Mesenchymal stem cell (in vitro differentiated cells and primary cell): ENCODE measurements at regions not wholly inside any gene's neighbourhood (a gene's known extent, or its start where the extent isn't known, plus 50 kb on each side); places are given as distances from the start of the nearest gene placed in this dataset.
A peak's percentile ranks its signal among the peaks of the same experiment; 100 is the strongest.

Experiments used
- DNase-seq: peaks from one replicate; pipeline ENCODE4 v3.0.0-alpha.2; 2013
- H2AFZ ChIP-seq: one replicate; pipeline ENCODE4 v1.6.1; 2013; ENCODE audit warnings: low read depth, mild to moderate bottlenecking, control low read depth, inconsistent platforms, low read length, moderate library complexity
- H2AK5ac ChIP-seq: 2 replicates; pipeline ENCODE4 v1.6.1; 2013; ENCODE audit warnings: low read length, moderate library complexity, mild to moderate bottlenecking, inconsistent platforms; ENCODE audit not compliant: severe bottlenecking
- H2BK120ac ChIP-seq: one replicate; pipeline ENCODE4 v1.6.1; 2013; ENCODE audit warnings: low read depth, mild to moderate bottlenecking, inconsistent platforms, low read length, moderate library complexity
- H2BK12ac ChIP-seq, 2 experiments: one replicate each; pipeline ENCODE4 v1.6.1; 2013; ENCODE audit warnings: inconsistent platforms in 2 of 2, low read length in 2 of 2, mild to moderate bottlenecking in 2 of 2, moderate library complexity in 2 of 2, control low read depth in 1 of 2
- H2BK15ac ChIP-seq: one replicate; pipeline ENCODE4 v1.6.1; 2013; ENCODE audit warnings: mild to moderate bottlenecking, low read depth, inconsistent platforms; ENCODE audit not compliant: poor library complexity, severe bottlenecking
- H2BK5ac ChIP-seq: 2 replicates; pipeline ENCODE4 v1.6.1; 2013; ENCODE audit warnings: low read depth, mild to moderate bottlenecking, low read length, control low read depth, inconsistent platforms; ENCODE audit not compliant: poor library complexity, severe bottlenecking
- H3K14ac ChIP-seq, 2 experiments: one replicate each; pipeline ENCODE4 v1.6.1; 2013; ENCODE audit warnings: inconsistent platforms in 2 of 2, low read length in 2 of 2, control low read depth in 1 of 2, mild to moderate bottlenecking in 1 of 2, moderate library complexity in 1 of 2
- H3K18ac ChIP-seq, 2 experiments: one replicate each; pipeline ENCODE4 v1.6.1; 2013; ENCODE audit warnings: inconsistent platforms in 2 of 2, low read length in 2 of 2, control low read depth in 1 of 2, low read depth in 1 of 2, mild to moderate bottlenecking in 1 of 2
- H3K23ac ChIP-seq, 2 experiments: one replicate each; pipeline ENCODE4 v1.6.1; 2013; ENCODE audit warnings: inconsistent platforms in 2 of 2, low read length in 2 of 2, mild to moderate bottlenecking in 2 of 2, moderate library complexity in 2 of 2, control low read depth in 1 of 2
- H3K27ac ChIP-seq: 2 replicates; pipeline ENCODE4 v1.5.1; 2013; ENCODE audit warnings: mild to moderate bottlenecking, moderate library complexity, low read length, control low read depth, inconsistent platforms; ENCODE audit not compliant: poor library complexity, severe bottlenecking
- H3K27me3 ChIP-seq, 2 experiments: 2 replicates each; pipeline versions ENCODE4 v1.6.1 to v1.7.0; 2013; ENCODE audit warnings: low read length in 2 of 2, mild to moderate bottlenecking in 2 of 2, moderate library complexity in 2 of 2, control low read depth in 1 of 2, inconsistent platforms in 1 of 2; ENCODE audit not compliant: control insufficient read depth in 1 of 2, insufficient read depth in 1 of 2
- H3K36me3 ChIP-seq, 2 experiments: 2 replicates each; pipeline versions ENCODE4 v1.6.1 to v1.7.0; 2013; ENCODE audit warnings: low read length in 2 of 2, control low read depth in 1 of 2, inconsistent platforms in 1 of 2, low read depth in 1 of 2, mild to moderate bottlenecking in 1 of 2; ENCODE audit not compliant: insufficient read depth in 2 of 2, control insufficient read depth in 1 of 2
- H3K4ac ChIP-seq, 2 experiments: one replicate each; pipeline ENCODE4 v1.6.1; 2013; ENCODE audit warnings: inconsistent platforms in 2 of 2, low read length in 2 of 2, mild to moderate bottlenecking in 2 of 2, moderate library complexity in 2 of 2, control low read depth in 1 of 2, low read depth in 1 of 2
- H3K4me1 ChIP-seq: 2 replicates; pipeline ENCODE4 v1.6.1; 2013; ENCODE audit warnings: low read depth, low read length, control low read depth; ENCODE audit not compliant: control insufficient read depth, insufficient read depth
- H3K4me2 ChIP-seq: 2 replicates; pipeline ENCODE4 v1.6.1; 2013; ENCODE audit warnings: low read length, mild to moderate bottlenecking, inconsistent platforms; ENCODE audit not compliant: poor library complexity, severe bottlenecking
- H3K4me3 ChIP-seq, 2 experiments: 2 replicates each; pipeline versions ENCODE4 v1.5.1 to v1.7.0; 2013; ENCODE audit warnings: low read length in 2 of 2, mild to moderate bottlenecking in 2 of 2, control low read depth in 1 of 2, low read depth in 1 of 2; ENCODE audit not compliant: insufficient read depth in 1 of 2
- H3K79me1 ChIP-seq: replicated peaks from 2 replicates; pipeline ENCODE4 v1.6.1; 2013; ENCODE audit warnings: mild to moderate bottlenecking, control low read depth, low read length, inconsistent platforms; ENCODE audit not compliant: poor library complexity, severe bottlenecking
- H3K9ac ChIP-seq: 2 replicates; pipeline ENCODE4 v1.7.0; 2013; ENCODE audit warnings: mild to moderate bottlenecking, low read length, moderate library complexity
- H3K9me3 ChIP-seq: 2 replicates; pipeline ENCODE4 v1.7.0; 2013; ENCODE audit warnings: mild to moderate bottlenecking, low read length; ENCODE audit not compliant: control insufficient read depth
- H4K8ac ChIP-seq: one replicate; pipeline ENCODE4 v1.6.1; 2013; ENCODE audit warnings: inconsistent platforms, mild to moderate bottlenecking, low read length, moderate library complexity
- H4K91ac ChIP-seq: one replicate; pipeline ENCODE4 v1.6.1; 2013; ENCODE audit warnings: mild to moderate bottlenecking, low read length, inconsistent platforms
- WGBS: methylation state at CpG from one replicate; pipeline ENCODE4 v1.1.7; 2013; ENCODE audit warnings: mixed read lengths; 5-methylcytosine and 5-hydroxymethylcytosine counted together

DNA sequence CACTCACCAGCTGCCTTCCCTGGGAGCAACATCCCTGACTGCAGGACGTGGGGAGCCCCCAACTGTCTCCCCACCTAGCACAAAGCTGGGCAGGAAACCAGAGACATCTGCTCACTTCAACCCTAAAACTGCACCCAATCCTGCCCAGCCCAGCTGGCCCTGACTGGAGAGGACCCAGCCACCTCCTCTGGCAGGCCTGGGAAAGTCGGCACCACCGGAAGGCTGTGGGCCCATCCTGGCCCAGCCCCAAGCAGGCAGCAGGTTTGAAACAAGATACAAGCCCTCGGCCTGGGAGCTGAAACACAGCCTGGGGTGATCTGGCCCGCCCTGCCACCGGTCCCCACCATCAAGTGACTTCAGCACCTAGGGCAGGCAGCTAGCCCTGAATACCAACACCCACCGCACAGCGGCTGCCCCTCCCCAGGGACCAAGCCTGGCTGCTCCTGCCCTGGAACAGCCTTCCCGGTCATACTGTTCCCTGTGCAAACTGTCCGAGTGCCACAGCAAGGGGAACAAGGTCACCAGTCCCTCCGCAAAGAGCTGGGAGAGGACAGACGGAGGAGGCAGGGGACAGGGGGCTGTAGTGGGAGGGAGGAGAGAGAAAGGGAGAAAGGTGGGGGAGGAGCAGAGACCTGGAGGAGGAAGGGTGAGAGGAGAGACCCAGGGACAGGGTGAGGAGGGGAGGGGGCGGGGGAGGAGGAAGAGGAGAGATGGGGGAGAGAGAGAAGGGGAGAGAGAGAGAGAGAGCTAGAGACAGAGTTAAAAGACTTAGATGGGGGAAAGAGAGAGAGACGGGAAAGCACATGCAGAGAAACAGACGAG is 115.7 kb downstream of the RFLNA start:
- Histone ChIP-seq H4K91ac (peak overlapping the region; percentile 67), H3K36me3 (peaks cover 28 to 92% of the 10 kb centered on the region in 2 experiments), H2BK15ac (no peak overlapping the region), H3K14ac (peak overlapping the region in 1 of 2 experiments; percentile 94), H3K79me1 (peaks cover 38% of the 10 kb centered on the region), H3K4me1 (peaks cover 35% of the 10 kb centered on the region), H2BK120ac (peak overlapping the region; percentile 59), H3K23ac (peak overlapping the region in 1 of 2 experiments; percentile 48), H3K9ac (peak overlapping the region; percentile 78), H2BK5ac (no peak overlapping the region), H2BK12ac (peak overlapping the region; percentile 49 to 85), H3K4me2 (no peak overlapping the region), H2AK5ac (peak overlapping the region; percentile 21), H4K8ac (peak overlapping the region; percentile 86), H2AFZ (no peak overlapping the region), H3K18ac (peak overlapping the region; percentile 89 to 92), H3K4ac (peak overlapping the region; percentile 60 to 70), H3K4me3 (peak overlapping the region in 1 of 2 experiments; percentile 11), H3K9me3 (no peaks in the 10 kb centered on the region), H3K27me3 (no peaks in the 10 kb centered on the region), H3K27ac (peak overlapping the region; percentile 77)
- 73% methylated on average over 15 of the region's 15 CpGs for WGBS
- no peak for DNase-seq

DNA sequence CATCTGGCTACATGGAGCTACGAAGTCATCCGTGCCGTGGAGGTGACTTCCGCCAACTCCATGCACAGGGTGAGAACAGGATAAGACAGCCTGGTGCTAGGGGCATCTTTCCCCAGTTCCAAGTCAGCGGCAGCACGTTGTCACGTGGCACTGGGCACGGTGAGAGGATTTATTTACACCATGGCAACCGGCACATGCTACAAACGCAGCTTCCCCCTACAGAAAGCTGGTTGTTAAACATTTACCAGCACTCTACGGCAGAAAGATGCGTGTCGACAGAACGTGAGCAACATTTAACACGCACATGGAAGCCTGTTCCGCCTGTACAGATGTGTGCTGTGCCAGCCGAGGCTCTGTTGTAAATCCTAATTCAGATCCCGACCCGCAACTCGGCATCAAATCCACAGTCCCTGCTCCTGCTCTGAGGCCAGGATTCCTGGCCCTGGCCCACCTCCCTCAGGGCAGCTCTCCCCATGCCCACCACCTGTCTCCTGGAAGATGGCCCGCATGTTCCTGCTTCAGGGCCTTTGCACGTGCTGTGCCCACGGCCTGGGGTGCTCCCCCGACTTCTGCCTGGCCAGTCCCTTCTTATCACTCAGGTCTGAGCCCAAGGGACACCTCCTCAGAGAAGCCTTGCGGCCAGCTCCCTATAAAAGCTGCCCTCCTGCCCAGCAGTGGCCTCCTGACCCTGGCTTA is 114.1 kb downstream of the RFLNA start:
- no peak for DNase-seq
- Histone ChIP-seq H3K9ac (no peak overlapping the region), H3K79me1 (peaks cover 45% of the 10 kb centered on the region), H3K4ac (no peak overlapping the region), H3K23ac (no peak overlapping the region), H4K91ac (peak overlapping the region; percentile 30), H2BK15ac (peak overlapping the region; percentile 6), H2AFZ (no peak overlapping the region), H3K4me3 (no peak overlapping the region), H3K9me3 (no peaks in the 10 kb centered on the region), H3K36me3 (peaks cover 28 to 92% of the 10 kb centered on the region in 2 experiments), H4K8ac (no peak overlapping the region), H3K27me3 (no peaks in the 10 kb centered on the region), H2AK5ac (no peak overlapping the region), H3K4me1 (peaks cover 47% of the 10 kb centered on the region), H3K4me2 (no peak overlapping the region), H2BK5ac (no peak overlapping the region), H2BK12ac (no peak overlapping the region), H3K27ac (no peak overlapping the region), H3K14ac (no peak overlapping the region), H2BK120ac (no peak overlapping the region), H3K18ac (no peak overlapping the region)
- WGBS, result 98% methylated on average over 25 of the region's 25 CpGs

DNA sequence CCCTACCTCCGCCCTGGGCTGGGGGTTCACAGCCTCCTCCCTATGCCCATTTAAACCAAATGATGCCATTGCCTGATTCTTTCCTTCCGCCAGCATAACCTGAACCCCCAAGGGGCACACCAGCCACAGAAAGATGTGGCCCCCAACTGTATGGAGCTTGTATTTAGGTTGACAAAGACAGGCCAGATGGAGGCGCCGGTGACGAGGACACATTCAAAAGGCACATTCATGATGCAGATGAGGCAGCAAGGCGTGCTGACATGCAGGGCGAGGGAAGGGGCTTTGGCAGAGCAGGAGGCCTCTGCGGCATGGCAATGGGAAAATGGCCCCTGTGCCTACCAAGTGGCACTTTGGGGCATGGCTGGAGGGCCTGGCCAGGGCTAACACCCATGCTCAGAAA is 112.2 kb downstream of the RFLNA start:
- no peak overlapping the region for H3K23ac ChIP-seq
- peaks cover 53% of the 10 kb centered on the region for H3K79me1 ChIP-seq
- H2BK5ac ChIP-seq, result no peak overlapping the region
- H3K9ac ChIP-seq, result no peak overlapping the region
- no peak overlapping the region for H3K4me3 ChIP-seq
- no peak overlapping the region for H3K4me2 ChIP-seq
- H3K4me1 ChIP-seq, result peaks cover 59% of the 10 kb centered on the region
- H3K27me3 ChIP-seq, result no peaks in the 10 kb centered on the region
- peaks cover 28 to 92% of the 10 kb centered on the region in 2 experiments for H3K36me3 ChIP-seq
- no peak overlapping the region for H3K4ac ChIP-seq
- H3K14ac ChIP-seq, result no peak overlapping the region
- no peak overlapping the region for H2AFZ ChIP-seq
- H4K8ac ChIP-seq, result no peak overlapping the region
- H3K18ac ChIP-seq, result no peak overlapping the region
- no peak overlapping the region for H3K27ac ChIP-seq
- H2BK120ac ChIP-seq, result no peak overlapping the region
- DNase-seq, result no peak
- no peaks in the 10 kb centered on the region for H3K9me3 ChIP-seq
- H2AK5ac ChIP-seq, result no peak overlapping the region
- no peak overlapping the region for H2BK15ac ChIP-seq
- no peak overlapping the region for H4K91ac ChIP-seq
- WGBS, result 98% methylated on average over 8 of the region's 8 CpGs
- no peak overlapping the region for H2BK12ac ChIP-seq

DNA sequence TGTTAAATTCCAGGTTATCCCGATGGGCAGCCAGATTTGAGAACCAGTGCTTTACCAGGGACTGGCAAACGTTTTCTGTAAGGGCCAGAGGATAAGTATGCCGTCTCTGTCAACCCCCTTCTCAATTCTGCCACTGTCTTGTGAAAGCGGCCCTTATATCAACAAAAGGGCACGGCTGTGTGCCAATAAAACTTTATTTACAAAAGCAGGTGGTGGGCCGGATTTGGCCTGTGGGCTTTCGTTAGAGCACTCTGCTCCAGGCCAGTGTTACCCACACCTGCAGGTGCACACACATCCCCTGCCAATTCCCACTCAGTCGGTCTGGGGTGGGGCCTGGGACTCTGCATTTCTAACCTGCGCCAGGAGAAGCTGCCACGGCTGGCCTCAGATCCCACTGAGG is 111.2 kb downstream of the RFLNA start:
- H2BK120ac ChIP-seq, result no peak overlapping the region
- H2BK5ac ChIP-seq, result no peak overlapping the region
- no peak overlapping the region for H4K8ac ChIP-seq
- 95% methylated on average over 10 of the region's 10 CpGs for WGBS
- no peak overlapping the region for H2AFZ ChIP-seq
- H3K9me3 ChIP-seq, result no peaks in the 10 kb centered on the region
- no peak overlapping the region for H3K27ac ChIP-seq
- no peak overlapping the region for H3K14ac ChIP-seq
- no peak overlapping the region for H2AK5ac ChIP-seq
- H3K4me1 ChIP-seq, result peaks cover 54% of the 10 kb centered on the region
- no peak overlapping the region for H3K4ac ChIP-seq
- H3K79me1 ChIP-seq, result peaks cover 56% of the 10 kb centered on the region
- no peak overlapping the region for H3K4me2 ChIP-seq
- no peak overlapping the region for H2BK12ac ChIP-seq
- H4K91ac ChIP-seq, result no peak overlapping the region
- no peak for DNase-seq
- H3K23ac ChIP-seq, result no peak overlapping the region
- H3K4me3 ChIP-seq, result no peak overlapping the region
- no peaks in the 10 kb centered on the region for H3K27me3 ChIP-seq
- no peak overlapping the region for H2BK15ac ChIP-seq
- H3K9ac ChIP-seq, result no peak overlapping the region
- no peak overlapping the region for H3K18ac ChIP-seq
- H3K36me3 ChIP-seq, result peaks cover 33 to 91% of the 10 kb centered on the region in 2 experiments
